Mesothelial cell of epicardium (in vitro differentiated cells): ENCODE measurements at regions not wholly inside any gene's neighbourhood (a gene's known extent, or its start where the extent isn't known, plus 50 kb on each side); places are given as distances from the start of the nearest gene placed in this dataset.

Source experiments
- DNase-seq, 2 experiments: peaks; one replicate each; pipeline ENCODE4 v3.0.0; 2021; ENCODE audit warnings: low spot score in 2 of 2; ENCODE audit not compliant: unreplicated experiment in 2 of 2
- H3K27ac Mint-ChIP-seq: 2 replicates; pipeline ENCODE4 v1.8.0; 2021; ENCODE audit warnings: mixed read lengths
- H3K27me3 Mint-ChIP-seq: 2 replicates; pipeline ENCODE4 v1.8.0; 2021; ENCODE audit warnings: low read depth, mixed read lengths
- H3K36me3 Mint-ChIP-seq: 2 replicates; pipeline ENCODE4 v1.8.0; 2021; ENCODE audit warnings: mixed read lengths
- H3K4me1 Mint-ChIP-seq: 2 replicates; pipeline ENCODE4 v1.8.0; 2021; ENCODE audit warnings: mixed read lengths
- H3K4me3 Mint-ChIP-seq: 2 replicates; pipeline ENCODE4 v1.8.0; 2021; ENCODE audit warnings: mild to moderate bottlenecking, moderate library complexity, mixed read lengths
- H3K9me3 Mint-ChIP-seq: 2 replicates; pipeline ENCODE4 v1.8.0; 2021; ENCODE audit warnings: mixed read lengths
- TF ChIP-seq, protein P1 (sequence below): fragments of 200-600 bp; sonication (generic); IDR thresholded peaks from one replicate; pipeline ENCODE4 v1.5.0; 2021; ENCODE audit warnings: antibody characterized with exemption; ENCODE audit not compliant: unreplicated experiment

DNA sequence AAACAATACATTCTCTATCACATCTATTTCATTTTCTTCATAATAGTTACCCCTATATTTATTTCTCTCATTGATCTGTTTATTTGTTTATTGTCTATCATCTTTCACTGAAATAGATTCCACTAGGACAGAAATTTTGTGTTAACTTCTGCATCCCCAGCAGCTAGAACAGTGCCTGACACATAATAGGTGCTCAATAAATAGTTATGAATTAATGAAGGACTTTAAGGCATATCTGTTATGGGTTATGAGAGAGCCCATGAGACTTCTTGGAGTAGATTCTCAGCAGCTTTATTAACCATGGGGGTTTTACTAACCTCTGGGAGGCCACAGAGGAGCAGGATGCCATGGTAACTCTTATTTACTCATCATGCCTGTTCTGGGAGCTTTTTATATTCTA is 144.6 kb downstream of the CDC42EP3 start:
- H3K36me3 Mint-ChIP-seq, result no peaks in the 10 kb centered on the region
- no peaks in the 10 kb centered on the region for H3K27me3 Mint-ChIP-seq
- peaks cover 7% of the 10 kb centered on the region for H3K4me1 Mint-ChIP-seq
- no peak overlapping the region for H3K27ac Mint-ChIP-seq
- DNase-seq, result no peak
- H3K4me3 Mint-ChIP-seq, result no peak overlapping the region
- TF ChIP-seq, protein P1, sequence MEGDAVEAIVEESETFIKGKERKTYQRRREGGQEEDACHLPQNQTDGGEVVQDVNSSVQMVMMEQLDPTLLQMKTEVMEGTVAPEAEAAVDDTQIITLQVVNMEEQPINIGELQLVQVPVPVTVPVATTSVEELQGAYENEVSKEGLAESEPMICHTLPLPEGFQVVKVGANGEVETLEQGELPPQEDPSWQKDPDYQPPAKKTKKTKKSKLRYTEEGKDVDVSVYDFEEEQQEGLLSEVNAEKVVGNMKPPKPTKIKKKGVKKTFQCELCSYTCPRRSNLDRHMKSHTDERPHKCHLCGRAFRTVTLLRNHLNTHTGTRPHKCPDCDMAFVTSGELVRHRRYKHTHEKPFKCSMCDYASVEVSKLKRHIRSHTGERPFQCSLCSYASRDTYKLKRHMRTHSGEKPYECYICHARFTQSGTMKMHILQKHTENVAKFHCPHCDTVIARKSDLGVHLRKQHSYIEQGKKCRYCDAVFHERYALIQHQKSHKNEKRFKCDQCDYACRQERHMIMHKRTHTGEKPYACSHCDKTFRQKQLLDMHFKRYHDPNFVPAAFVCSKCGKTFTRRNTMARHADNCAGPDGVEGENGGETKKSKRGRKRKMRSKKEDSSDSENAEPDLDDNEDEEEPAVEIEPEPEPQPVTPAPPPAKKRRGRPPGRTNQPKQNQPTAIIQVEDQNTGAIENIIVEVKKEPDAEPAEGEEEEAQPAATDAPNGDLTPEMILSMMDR, result no peak
- no peaks in the 10 kb centered on the region for H3K9me3 Mint-ChIP-seq

DNA sequence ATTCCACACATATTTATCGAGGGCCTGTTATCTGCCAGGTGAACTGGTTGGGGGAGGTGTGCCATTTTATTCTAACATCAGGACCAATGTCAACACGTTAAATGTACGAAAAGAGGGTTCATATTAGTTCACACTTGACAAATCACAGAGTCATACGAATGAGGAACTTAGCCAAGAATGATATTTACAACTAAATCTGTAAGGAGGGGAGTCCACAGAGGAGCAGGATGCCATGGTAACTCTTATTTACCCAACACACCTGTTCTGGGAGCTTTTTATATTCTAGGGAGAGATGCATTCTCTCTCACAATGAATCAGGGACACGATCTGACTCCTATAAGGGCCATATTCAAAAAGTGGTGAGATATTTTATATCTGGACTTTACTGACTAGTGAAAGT is 144.1 kb downstream of the CDC42EP3 start:
- no peaks in the 10 kb centered on the region for H3K27me3 Mint-ChIP-seq

DNA sequence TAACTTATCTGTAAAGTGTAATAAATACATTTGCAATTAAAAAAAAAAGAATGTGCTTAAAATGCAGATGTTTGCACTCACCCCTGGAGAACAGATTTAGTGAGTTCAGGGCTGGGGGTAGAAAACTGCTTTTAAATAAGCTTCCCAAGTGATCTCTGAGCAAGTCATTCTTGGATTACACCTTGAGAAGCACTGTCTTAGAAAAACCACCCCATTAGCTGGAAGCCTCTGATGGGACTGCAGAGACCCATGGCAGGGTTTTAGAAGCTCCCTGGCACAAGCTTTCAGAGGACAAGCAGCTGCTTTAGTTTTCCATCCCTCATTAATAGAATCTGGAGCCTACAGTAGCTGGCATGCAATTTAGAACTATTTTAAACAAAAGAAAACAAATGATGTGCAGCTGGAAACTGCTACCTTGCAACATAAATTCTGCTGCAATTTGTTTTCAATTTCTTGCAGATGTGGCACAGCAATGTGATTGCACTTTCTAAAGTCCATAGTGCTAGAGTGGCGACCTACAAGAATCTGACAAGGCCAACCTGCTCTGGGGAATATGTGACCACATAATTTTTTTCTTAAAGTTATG is 141.5 kb downstream of the CDC42EP3 start:
- H3K4me3 Mint-ChIP-seq, result no peak overlapping the region
- H3K9me3 Mint-ChIP-seq, result no peaks in the 10 kb centered on the region
- DNase-seq, result no peak
- H3K36me3 Mint-ChIP-seq, result no peaks in the 10 kb centered on the region
- TF ChIP-seq, protein P1, result no peak
- H3K27ac Mint-ChIP-seq, result no peak overlapping the region
- H3K27me3 Mint-ChIP-seq, result no peaks in the 10 kb centered on the region
- no peaks in the 10 kb centered on the region for H3K4me1 Mint-ChIP-seq

More for the DNA sequence above, 144.1 kb downstream of the CDC42EP3 start:
- no peak for DNase-seq
- Mint-ChIP-seq H3K4me3 (no peak overlapping the region), H3K9me3 (no peaks in the 10 kb centered on the region), H3K27ac (no peak overlapping the region), H3K4me1 (peaks cover 7% of the 10 kb centered on the region), H3K36me3 (no peaks in the 10 kb centered on the region)
- TF ChIP-seq, protein P1, result no peak

DNA sequence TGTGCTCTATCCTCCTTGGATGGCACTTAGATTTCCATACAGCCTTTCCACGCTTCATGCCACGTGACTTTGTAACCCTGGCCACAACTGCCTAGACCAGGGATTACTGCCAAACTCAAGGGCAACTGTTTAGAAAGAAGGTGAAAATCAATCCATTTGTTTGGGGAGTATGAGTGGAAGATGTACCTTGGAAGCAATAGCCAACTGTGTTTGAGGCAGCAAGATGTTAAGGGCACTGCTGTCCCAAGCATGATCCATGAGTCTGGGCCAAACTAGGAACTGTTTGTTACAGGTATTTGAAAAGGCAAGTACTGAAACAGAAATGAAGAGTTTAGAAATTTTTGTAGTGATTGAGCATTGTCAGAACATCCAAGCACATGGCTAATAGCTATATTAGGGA is 138.9 kb downstream of the CDC42EP3 start:
- no peak for DNase-seq
- Mint-ChIP-seq H3K36me3 (no peaks in the 10 kb centered on the region), H3K4me3 (no peak overlapping the region), H3K9me3 (no peaks in the 10 kb centered on the region), H3K4me1 (no peaks in the 10 kb centered on the region), H3K27ac (no peak overlapping the region), H3K27me3 (no peaks in the 10 kb centered on the region)
- TF ChIP-seq, protein P1, result no peak

DNA sequence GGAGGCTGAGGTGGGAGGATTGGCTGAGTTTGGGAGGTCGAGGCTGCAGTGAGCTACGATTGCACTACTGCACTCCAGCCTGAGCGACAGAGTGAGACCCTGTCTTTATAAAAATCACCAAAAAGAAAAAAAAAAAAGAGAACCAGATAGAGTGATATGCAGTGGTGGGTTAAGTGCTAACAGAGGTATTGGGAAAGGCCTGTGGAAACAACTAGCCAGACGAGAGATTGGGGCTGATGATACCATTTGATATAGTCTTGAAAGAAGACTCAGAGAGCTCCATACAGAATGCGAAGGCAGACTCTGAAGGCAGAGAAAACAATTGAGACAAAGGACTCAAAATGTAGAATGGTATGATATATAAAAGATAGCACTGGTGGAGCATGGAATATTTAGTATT is 134.1 kb downstream of the CDC42EP3 start:
- no peaks in the 10 kb centered on the region for H3K4me1 Mint-ChIP-seq
- H3K4me3 Mint-ChIP-seq, result no peak overlapping the region
- H3K27me3 Mint-ChIP-seq, result peaks cover 2% of the 10 kb centered on the region
- H3K36me3 Mint-ChIP-seq, result no peaks in the 10 kb centered on the region
- H3K27ac Mint-ChIP-seq, result no peak overlapping the region
- no peak for DNase-seq
- TF ChIP-seq, protein P1, result no peak
- peaks cover 4% of the 10 kb centered on the region for H3K9me3 Mint-ChIP-seq

DNA sequence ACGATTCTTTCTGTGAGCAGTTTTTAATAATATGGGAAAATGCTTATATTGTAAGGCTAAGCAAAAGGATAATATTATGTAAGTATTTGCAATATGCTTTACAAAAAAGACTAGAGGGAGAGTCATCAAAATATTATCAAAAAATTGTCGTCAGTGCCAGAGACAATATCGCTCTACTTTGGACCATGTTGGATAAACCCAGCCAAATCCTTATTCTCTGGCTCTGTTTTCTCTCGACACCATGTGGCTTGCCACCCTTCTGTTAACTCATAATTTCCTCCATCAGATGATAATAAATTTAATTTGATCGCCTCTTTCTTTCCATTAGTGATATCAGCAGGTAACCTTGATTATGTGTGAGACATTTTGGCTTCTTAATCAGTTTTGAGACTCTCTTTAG is 129.9 kb downstream of the CDC42EP3 start:
- Mint-ChIP-seq H3K4me3 (no peak overlapping the region), H3K9me3 (peaks cover 4% of the 10 kb centered on the region), H3K4me1 (no peaks in the 10 kb centered on the region), H3K27ac (no peak overlapping the region), H3K27me3 (peaks cover 2% of the 10 kb centered on the region), H3K36me3 (no peaks in the 10 kb centered on the region)
- DNase-seq, result no peak
- TF ChIP-seq, protein P1, result no peak
